Calu3 (cell line): ENCODE measurements at regions not wholly inside any gene's neighbourhood (a gene's known extent, or its start where the extent isn't known, plus 50 kb on each side); places are given as distances from the start of the nearest gene placed in this dataset.

Source experiments
- BruUV-seq: library from RNA; stranded (reverse); fragments of 400-500 nt; replicated peaks from 2 replicates; lab custom pipeline; 2021; lab: Mats Ljungman, UMichigan
- CTCF ChIA-PET: fragments of 300-600 bp; sonication (Branson Sonifier 250); formaldehyde crosslinking; loops from one replicate; lab custom pipeline; 2022; ENCODE audit warnings: antibody characterized with exemption; lab: Charles Lee
- DNase-seq: peaks from one replicate; pipeline ENCODE4 v3.0.0; 2022
- H3K27ac Mint-ChIP-seq: one replicate; pipeline ENCODE4 v1.8.0; 2022; ENCODE audit warnings: mixed read lengths; ENCODE audit not compliant: unreplicated experiment
- H3K27me3 Mint-ChIP-seq: one replicate; pipeline ENCODE4 v1.8.0; 2022; ENCODE audit warnings: mixed read lengths; ENCODE audit not compliant: unreplicated experiment
- H3K36me3 Mint-ChIP-seq: one replicate; pipeline ENCODE4 v1.8.0; 2022; ENCODE audit warnings: mild to moderate bottlenecking, moderate library complexity, mixed read lengths; ENCODE audit not compliant: insufficient read depth, unreplicated experiment
- H3K4me1 Mint-ChIP-seq: one replicate; pipeline ENCODE4 v1.8.0; 2022; ENCODE audit warnings: mild to moderate bottlenecking, low read depth, mixed read lengths; ENCODE audit not compliant: unreplicated experiment
- H3K4me3 Mint-ChIP-seq: one replicate; pipeline ENCODE4 v1.8.0; 2022; ENCODE audit warnings: mild to moderate bottlenecking, low read depth, moderate library complexity, mixed read lengths; ENCODE audit not compliant: unreplicated experiment
- H3K9me3 Mint-ChIP-seq: one replicate; pipeline ENCODE4 v1.8.0; 2022; ENCODE audit warnings: low read depth, mixed read lengths; ENCODE audit not compliant: unreplicated experiment
- intact Hi-C: fragments of 100-400 bp; cut with micrococcal nuclease; formaldehyde crosslinking; loops from one replicate; pipeline ENCODE4 v1.10.0; 2022; ENCODE audit not compliant: unreplicated experiment
- TF ChIP-seq, protein P1 (sequence below): fragments of 200-600 bp; IDR thresholded peaks from one replicate; pipeline ENCODE4 v1.8.0; 2022; ENCODE audit warnings: antibody characterized with exemption; ENCODE audit not compliant: unreplicated experiment

DNA sequence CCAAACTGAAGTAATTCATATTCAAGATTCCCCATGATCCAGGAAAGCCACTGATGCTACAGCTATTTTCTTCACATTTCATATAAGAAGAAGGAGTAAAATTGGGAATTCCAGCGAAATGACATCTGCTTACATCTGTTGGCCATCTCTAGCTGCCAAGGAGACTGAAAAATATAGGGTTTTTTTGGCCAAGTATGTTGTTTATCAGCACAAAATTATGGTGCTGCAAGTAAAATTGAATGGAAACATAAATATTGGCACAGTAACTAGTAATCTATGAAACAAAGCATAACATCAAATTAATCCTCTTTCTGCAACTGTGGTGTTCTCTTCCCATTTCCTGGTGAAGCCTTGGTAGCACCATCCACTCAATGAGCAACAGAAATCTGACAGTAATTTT, 649.5 kb upstream of the ZNF804A start:
- BruUV-seq: no TSS peak
- CTCF ChIA-PET: no interaction called here
- Mint-ChIP-seq H3K36me3 (no peaks in the 10 kb centered on the region), H3K27ac (no peak overlapping the region), H3K4me3 (no peak overlapping the region), H3K9me3 (no peaks in the 10 kb centered on the region), H3K27me3 (no peaks in the 10 kb centered on the region), H3K4me1 (no peaks in the 10 kb centered on the region)
- TF ChIP-seq, protein P1, sequence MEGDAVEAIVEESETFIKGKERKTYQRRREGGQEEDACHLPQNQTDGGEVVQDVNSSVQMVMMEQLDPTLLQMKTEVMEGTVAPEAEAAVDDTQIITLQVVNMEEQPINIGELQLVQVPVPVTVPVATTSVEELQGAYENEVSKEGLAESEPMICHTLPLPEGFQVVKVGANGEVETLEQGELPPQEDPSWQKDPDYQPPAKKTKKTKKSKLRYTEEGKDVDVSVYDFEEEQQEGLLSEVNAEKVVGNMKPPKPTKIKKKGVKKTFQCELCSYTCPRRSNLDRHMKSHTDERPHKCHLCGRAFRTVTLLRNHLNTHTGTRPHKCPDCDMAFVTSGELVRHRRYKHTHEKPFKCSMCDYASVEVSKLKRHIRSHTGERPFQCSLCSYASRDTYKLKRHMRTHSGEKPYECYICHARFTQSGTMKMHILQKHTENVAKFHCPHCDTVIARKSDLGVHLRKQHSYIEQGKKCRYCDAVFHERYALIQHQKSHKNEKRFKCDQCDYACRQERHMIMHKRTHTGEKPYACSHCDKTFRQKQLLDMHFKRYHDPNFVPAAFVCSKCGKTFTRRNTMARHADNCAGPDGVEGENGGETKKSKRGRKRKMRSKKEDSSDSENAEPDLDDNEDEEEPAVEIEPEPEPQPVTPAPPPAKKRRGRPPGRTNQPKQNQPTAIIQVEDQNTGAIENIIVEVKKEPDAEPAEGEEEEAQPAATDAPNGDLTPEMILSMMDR: no peak
- intact Hi-C loops: no loop called here
- no peak for DNase-seq

DNA sequence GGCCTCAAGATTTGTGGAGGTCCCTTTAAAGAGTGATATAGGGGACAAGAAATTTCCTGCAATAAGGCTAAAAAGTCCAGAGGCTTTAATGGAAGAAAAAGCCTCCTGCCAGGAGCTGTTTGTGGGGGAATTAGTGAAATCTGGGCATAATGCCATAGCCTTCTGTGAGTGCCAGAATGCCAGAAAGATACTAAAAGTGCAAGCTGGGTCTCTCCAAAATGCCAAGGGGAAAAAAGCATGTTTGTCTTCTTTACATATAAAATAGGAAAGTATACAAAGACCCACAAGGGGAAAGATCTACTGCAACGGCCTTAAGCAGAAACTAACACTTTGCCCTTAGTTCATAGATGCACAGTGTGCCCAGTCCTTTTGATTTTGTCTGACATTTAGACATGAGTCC, 647.7 kb upstream of the ZNF804A start:
- BruUV-seq: no TSS peak
- Mint-ChIP-seq H3K4me1 (no peaks in the 10 kb centered on the region), H3K27ac (no peak overlapping the region), H3K9me3 (no peaks in the 10 kb centered on the region), H3K36me3 (no peaks in the 10 kb centered on the region), H3K4me3 (no peak overlapping the region), H3K27me3 (no peaks in the 10 kb centered on the region)
- TF ChIP-seq, protein P1: no peak
- DNase-seq: no peak
- intact Hi-C loops: no loop called here
- CTCF ChIA-PET: no interaction called here

DNA sequence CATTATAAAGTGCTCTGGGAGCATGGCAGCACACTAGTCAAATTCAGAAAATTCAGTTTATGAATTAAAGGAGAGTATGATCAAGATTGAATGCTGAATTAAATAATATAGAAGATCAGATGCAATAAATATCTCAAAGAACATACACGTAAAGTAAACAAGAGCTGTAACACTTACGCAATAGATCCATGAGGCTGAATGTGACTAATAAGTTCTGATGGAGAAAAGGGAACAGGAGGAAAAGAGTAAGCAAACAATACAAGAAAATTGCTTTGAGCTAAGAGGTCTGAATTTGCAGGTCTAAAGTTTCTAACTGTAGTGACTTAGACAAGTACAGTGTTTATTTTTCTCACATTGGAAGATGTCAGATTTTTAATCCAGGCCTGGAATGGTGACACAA, 646.7 kb upstream of the ZNF804A start:
- H3K4me1 Mint-ChIP-seq: no peaks in the 10 kb centered on the region
- BruUV-seq: no TSS peak

DNA sequence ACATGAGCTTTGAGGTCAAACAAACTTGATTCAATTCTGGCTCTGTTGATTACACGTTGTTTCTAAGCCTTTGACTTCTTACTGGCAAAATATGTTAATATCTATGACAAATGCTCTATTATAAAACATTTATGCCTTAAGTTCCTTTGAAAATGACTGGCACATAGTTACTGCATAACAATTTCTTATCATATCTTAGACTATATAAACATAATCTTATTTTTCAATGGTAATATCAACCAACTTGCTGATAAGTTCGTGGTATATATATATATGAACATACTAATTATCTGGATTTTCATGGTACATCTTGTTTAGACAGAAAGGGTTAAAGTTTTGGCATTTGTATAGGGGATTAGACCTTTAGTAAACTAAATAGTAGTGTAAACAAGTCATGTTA, 645.6 kb upstream of the ZNF804A start:
- DNase-seq: no peak
- CTCF ChIA-PET: no interaction called here
- BruUV-seq: no TSS peak
- TF ChIP-seq, protein P1: no peak
- no peaks in the 10 kb centered on the region for H3K27me3 Mint-ChIP-seq
- no peak overlapping the region for H3K4me3 Mint-ChIP-seq
- no peaks in the 10 kb centered on the region for H3K4me1 Mint-ChIP-seq
- no peaks in the 10 kb centered on the region for H3K9me3 Mint-ChIP-seq
- intact Hi-C loops: no loop called here
- H3K27ac Mint-ChIP-seq: no peak overlapping the region
- H3K36me3 Mint-ChIP-seq: no peaks in the 10 kb centered on the region

More for the DNA sequence above, 646.7 kb upstream of the ZNF804A start:
- TF ChIP-seq, protein P1: no peak
- no peak overlapping the region for H3K4me3 Mint-ChIP-seq
- H3K9me3 Mint-ChIP-seq: no peaks in the 10 kb centered on the region
- H3K27ac Mint-ChIP-seq: no peak overlapping the region
- intact Hi-C loops: no loop called here
- CTCF ChIA-PET: no interaction called here
- DNase-seq: no peak
- H3K36me3 Mint-ChIP-seq: no peaks in the 10 kb centered on the region
- no peaks in the 10 kb centered on the region for H3K27me3 Mint-ChIP-seq
